ENCODE measurements at regions not wholly inside any gene's neighbourhood (a gene's known extent, or its start where the extent isn't known, plus 50 kb on each side); places are given as distances from the start of the nearest gene placed in this dataset.

DNA sequence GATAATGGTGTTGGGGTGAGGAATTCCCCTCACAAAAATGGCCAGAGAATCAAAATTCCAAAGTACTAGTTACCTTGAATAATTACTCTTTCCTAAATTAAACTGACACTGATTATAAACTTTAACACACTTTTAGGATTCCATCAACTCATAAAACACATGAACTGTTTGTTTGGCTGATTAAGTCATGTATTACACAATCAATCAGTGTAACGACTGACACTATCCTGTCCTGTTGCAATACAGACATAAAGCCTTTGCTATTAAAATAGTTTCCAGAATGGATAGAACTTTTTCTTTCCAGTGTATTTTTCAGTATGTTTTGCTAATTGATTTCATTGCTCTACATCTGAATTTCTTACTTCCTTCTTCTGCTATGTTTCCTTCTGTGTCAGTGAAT lies 1709.4 kb upstream of the RAG2 start:
- Mint-ChIP-seq H3K36me3 (peaks cover 33% of the 10 kb centered on the region), H3K27ac (no peak overlapping the region), H3K4me3 (no peak overlapping the region), H3K27me3 (ENCODE audit: low read depth) (peaks cover 4% of the 10 kb centered on the region), H3K4me1 (no peaks in the 10 kb centered on the region), H3K9me3 (peaks cover 61% of the 10 kb centered on the region)
- no peak for DNase-seq (ENCODE audit: low spot score)
- TF ChIP-seq TP53 (CRISPR knock-in tag; IDR thresholded peaks at IDR 0.05) (no peak), EMX1 (CRISPR knock-in tag; IDR thresholded peaks at IDR 0.05) (no peak), ESRRA (CRISPR knock-in tag; IDR thresholded peaks at IDR 0.05; ENCODE audit: borderline replicate concordance) (no peak), ETV6 (CRISPR knock-in tag; IDR thresholded peaks at IDR 0.05) (no peak), CREB1 (CRISPR knock-in tag; IDR thresholded peaks at IDR 0.05) (no peak), MXD4 (CRISPR knock-in tag; IDR thresholded peaks at IDR 0.05; ENCODE audit: borderline replicate concordance) (no peak), CBFB (CRISPR knock-in tag; IDR thresholded peaks at IDR 0.05; ENCODE audit: low read depth) (no peak), ZNF138 (CRISPR knock-in tag; conservative IDR thresholded peaks at IDR 0.05) (no peak), HMGA2 (CRISPR knock-in tag; IDR thresholded peaks at IDR 0.05) (no peak), ZNF232 (CRISPR knock-in tag; IDR thresholded peaks at IDR 0.05) (no peak), NFE2L1 (CRISPR knock-in tag; IDR thresholded peaks at IDR 0.05) (no peak)
- TF ChIP-seq, protein P1, sequence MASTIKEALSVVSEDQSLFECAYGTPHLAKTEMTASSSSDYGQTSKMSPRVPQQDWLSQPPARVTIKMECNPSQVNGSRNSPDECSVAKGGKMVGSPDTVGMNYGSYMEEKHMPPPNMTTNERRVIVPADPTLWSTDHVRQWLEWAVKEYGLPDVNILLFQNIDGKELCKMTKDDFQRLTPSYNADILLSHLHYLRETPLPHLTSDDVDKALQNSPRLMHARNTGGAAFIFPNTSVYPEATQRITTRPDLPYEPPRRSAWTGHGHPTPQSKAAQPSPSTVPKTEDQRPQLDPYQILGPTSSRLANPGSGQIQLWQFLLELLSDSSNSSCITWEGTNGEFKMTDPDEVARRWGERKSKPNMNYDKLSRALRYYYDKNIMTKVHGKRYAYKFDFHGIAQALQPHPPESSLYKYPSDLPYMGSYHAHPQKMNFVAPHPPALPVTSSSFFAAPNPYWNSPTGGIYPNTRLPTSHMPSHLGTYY (CRISPR knock-in tag; IDR thresholded peaks at IDR 0.05) = no peak
- TF ChIP-seq, protein P2, sequence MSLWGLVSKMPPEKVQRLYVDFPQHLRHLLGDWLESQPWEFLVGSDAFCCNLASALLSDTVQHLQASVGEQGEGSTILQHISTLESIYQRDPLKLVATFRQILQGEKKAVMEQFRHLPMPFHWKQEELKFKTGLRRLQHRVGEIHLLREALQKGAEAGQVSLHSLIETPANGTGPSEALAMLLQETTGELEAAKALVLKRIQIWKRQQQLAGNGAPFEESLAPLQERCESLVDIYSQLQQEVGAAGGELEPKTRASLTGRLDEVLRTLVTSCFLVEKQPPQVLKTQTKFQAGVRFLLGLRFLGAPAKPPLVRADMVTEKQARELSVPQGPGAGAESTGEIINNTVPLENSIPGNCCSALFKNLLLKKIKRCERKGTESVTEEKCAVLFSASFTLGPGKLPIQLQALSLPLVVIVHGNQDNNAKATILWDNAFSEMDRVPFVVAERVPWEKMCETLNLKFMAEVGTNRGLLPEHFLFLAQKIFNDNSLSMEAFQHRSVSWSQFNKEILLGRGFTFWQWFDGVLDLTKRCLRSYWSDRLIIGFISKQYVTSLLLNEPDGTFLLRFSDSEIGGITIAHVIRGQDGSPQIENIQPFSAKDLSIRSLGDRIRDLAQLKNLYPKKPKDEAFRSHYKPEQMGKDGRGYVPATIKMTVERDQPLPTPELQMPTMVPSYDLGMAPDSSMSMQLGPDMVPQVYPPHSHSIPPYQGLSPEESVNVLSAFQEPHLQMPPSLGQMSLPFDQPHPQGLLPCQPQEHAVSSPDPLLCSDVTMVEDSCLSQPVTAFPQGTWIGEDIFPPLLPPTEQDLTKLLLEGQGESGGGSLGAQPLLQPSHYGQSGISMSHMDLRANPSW (CRISPR knock-in tag; conservative IDR thresholded peaks at IDR 0.05; ENCODE audit: low read depth) = no peak
- TF ChIP-seq, protein P3, sequence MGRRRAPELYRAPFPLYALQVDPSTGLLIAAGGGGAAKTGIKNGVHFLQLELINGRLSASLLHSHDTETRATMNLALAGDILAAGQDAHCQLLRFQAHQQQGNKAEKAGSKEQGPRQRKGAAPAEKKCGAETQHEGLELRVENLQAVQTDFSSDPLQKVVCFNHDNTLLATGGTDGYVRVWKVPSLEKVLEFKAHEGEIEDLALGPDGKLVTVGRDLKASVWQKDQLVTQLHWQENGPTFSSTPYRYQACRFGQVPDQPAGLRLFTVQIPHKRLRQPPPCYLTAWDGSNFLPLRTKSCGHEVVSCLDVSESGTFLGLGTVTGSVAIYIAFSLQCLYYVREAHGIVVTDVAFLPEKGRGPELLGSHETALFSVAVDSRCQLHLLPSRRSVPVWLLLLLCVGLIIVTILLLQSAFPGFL (CRISPR knock-in tag; IDR thresholded peaks at IDR 0.05; ENCODE audit: borderline replicate concordance) = no peak
- TF ChIP-seq, protein P4, sequence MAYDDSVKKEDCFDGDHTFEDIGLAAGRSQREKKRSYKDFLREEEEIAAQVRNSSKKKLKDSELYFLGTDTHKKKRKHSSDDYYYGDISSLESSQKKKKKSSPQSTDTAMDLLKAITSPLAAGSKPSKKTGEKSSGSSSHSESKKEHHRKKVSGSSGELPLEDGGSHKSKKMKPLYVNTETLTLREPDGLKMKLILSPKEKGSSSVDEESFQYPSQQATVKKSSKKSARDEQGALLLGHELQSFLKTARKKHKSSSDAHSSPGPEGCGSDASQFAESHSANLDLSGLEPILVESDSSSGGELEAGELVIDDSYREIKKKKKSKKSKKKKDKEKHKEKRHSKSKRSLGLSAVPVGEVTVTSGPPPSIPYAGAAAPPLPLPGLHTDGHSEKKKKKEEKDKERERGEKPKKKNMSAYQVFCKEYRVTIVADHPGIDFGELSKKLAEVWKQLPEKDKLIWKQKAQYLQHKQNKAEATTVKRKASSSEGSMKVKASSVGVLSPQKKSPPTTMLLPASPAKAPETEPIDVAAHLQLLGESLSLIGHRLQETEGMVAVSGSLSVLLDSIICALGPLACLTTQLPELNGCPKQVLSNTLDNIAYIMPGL (CRISPR knock-in tag; IDR thresholded peaks at IDR 0.05) = no peak
- TF ChIP-seq, protein P5, sequence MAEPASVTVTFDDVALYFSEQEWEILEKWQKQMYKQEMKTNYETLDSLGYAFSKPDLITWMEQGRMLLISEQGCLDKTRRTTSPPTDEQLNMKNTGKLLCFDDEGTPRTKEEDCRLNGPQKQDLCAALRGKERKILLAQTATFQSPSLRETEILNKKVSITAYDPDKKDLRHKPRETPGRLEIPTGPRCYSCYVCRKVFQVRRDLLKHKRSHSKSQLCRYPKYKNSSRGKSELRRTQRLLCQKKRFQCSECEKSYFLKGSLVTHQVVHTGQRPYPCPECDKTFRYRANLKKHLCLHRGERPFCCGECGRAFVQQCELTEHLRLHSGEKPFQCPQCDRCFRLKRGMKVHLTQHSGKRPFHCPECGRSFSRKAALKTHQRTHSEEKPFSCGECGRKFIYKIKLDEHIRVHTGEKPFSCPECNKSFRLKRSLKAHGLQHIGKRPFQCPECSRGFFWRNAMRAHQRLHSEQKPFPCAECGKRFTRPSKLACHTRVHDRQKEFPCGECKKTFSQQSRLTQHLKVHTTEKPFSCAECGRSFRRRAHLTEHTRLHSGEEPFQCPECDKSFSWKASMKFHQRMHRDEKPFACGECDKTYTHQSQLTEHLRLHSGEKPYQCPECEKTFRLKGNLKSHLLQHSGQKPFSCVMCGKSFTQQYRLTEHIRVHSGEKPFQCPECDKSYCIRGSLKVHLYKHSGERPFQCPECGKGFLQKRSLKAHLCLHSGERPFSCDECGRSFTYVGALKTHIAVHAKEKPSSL (CRISPR knock-in tag; conservative IDR thresholded peaks at IDR 0.05) = no peak
- TF ChIP-seq, protein P6, sequence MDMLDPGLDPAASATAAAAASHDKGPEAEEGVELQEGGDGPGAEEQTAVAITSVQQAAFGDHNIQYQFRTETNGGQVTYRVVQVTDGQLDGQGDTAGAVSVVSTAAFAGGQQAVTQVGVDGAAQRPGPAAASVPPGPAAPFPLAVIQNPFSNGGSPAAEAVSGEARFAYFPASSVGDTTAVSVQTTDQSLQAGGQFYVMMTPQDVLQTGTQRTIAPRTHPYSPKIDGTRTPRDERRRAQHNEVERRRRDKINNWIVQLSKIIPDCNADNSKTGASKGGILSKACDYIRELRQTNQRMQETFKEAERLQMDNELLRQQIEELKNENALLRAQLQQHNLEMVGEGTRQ (CRISPR knock-in tag; IDR thresholded peaks at IDR 0.05) = no peak
- TF ChIP-seq, protein P7, sequence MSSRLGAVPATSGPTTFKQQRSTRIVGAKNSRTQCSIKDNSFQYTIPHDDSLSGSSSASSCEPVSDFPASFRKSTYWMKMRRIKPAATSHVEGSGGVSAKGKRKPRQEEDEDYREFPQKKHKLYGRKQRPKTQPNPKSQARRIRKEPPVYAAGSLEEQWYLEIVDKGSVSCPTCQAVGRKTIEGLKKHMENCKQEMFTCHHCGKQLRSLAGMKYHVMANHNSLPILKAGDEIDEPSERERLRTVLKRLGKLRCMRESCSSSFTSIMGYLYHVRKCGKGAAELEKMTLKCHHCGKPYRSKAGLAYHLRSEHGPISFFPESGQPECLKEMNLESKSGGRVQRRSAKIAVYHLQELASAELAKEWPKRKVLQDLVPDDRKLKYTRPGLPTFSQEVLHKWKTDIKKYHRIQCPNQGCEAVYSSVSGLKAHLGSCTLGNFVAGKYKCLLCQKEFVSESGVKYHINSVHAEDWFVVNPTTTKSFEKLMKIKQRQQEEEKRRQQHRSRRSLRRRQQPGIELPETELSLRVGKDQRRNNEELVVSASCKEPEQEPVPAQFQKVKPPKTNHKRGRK (CRISPR knock-in tag; IDR thresholded peaks at IDR 0.05; ENCODE audit: borderline replicate concordance) = no peak
- TF ChIP-seq, protein P8, sequence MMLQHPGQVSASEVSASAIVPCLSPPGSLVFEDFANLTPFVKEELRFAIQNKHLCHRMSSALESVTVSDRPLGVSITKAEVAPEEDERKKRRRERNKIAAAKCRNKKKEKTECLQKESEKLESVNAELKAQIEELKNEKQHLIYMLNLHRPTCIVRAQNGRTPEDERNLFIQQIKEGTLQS (CRISPR knock-in tag; conservative IDR thresholded peaks at IDR 0.05) = no peak
- TF ChIP-seq, protein P9, sequence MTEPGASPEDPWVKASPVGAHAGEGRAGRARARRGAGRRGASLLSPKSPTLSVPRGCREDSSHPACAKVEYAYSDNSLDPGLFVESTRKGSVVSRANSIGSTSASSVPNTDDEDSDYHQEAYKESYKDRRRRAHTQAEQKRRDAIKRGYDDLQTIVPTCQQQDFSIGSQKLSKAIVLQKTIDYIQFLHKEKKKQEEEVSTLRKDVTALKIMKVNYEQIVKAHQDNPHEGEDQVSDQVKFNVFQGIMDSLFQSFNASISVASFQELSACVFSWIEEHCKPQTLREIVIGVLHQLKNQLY (CRISPR knock-in tag; IDR thresholded peaks at IDR 0.05) = no peak
- no peak for ATAC-seq
- POLR2A ChIA-PET = no interaction called here
- CTCF ChIA-PET = no interaction called here

All from WTC11 (cell line).